NB4 (cell line): ENCODE measurements at regions not wholly inside any gene's neighbourhood (a gene's known extent, or its start where the extent isn't known, plus 50 kb on each side); places are given as distances from the start of the nearest gene placed in this dataset.

ENCODE experiments used
- MAX ChIP-seq: IDR thresholded peaks from 2 replicates; pipeline ENCODE4 v1.6.1; 2011; ENCODE audit warnings: low read depth, low read length
- MYC ChIP-seq: IDR thresholded peaks from 2 replicates; pipeline ENCODE4 v1.6.1; 2011; ENCODE audit warnings: low read depth, low read length
- POLR2A ChIP-seq: IDR thresholded peaks from 2 replicates; pipeline ENCODE4 v1.6.1; 2011; ENCODE audit warnings: mild to moderate bottlenecking; ENCODE audit not compliant: insufficient read length; ENCODE audit errors: extremely low read depth
- TF ChIP-seq, protein P1 (sequence below): IDR thresholded peaks from one replicate; pipeline ENCODE4 v1.5.1; 2012; ENCODE audit warnings: low read depth, low read length

DNA sequence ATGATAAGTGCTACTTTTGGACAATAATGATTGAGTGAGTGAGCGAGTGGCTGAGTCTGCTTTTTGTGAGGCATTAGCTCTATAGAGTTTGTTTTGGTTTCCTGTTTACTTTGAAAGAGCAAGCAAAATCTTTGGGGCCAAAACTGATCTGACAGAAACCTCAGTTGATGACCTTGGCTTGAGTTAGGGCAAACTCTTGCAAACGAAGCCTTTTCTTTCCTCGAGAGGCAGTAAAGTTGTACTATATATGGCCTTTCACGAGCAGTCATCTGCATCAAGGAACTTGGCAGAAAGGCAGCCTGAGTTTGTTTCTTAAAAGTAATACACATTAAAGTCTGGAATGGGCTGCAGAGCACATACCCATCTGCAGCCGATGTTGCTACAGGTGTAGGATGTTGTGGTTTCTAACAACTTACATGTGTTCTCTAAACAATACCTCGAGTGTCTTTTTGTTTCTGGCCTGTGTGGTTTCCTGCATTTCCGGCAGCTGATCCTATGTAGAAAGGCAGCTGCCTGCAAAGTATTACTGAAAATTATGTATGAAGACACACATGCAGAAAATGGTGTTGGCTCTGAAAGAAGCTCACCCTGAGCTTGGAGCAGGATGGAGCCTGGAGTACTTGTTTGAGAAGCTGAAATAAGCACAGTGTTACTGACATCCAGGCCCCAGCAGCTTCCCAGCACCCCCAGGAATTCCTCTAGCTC, 60.8 kb downstream of the FOXD1 start:
- TF ChIP-seq, protein P1, sequence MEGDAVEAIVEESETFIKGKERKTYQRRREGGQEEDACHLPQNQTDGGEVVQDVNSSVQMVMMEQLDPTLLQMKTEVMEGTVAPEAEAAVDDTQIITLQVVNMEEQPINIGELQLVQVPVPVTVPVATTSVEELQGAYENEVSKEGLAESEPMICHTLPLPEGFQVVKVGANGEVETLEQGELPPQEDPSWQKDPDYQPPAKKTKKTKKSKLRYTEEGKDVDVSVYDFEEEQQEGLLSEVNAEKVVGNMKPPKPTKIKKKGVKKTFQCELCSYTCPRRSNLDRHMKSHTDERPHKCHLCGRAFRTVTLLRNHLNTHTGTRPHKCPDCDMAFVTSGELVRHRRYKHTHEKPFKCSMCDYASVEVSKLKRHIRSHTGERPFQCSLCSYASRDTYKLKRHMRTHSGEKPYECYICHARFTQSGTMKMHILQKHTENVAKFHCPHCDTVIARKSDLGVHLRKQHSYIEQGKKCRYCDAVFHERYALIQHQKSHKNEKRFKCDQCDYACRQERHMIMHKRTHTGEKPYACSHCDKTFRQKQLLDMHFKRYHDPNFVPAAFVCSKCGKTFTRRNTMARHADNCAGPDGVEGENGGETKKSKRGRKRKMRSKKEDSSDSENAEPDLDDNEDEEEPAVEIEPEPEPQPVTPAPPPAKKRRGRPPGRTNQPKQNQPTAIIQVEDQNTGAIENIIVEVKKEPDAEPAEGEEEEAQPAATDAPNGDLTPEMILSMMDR = no peak
- TF ChIP-seq POLR2A (no peak), MAX (no peak), MYC (no peak)
